WTC11 (cell line): ENCODE measurements at regions not wholly inside any gene's neighbourhood (a gene's known extent, or its start where the extent isn't known, plus 50 kb on each side); places are given as distances from the start of the nearest gene placed in this dataset.

Source experiments
- ATAC-seq: fragments of 200-7000 bp; cut with Tn5 transposase; 2 replicates; pipeline ENCODE4 v1.10.0; 2021; ENCODE audit warnings: mild to moderate bottlenecking, moderate library complexity
- CTCF ChIA-PET: fragments of 300-600 bp; sonication (Branson Sonifier 250); formaldehyde crosslinking; loops from one replicate; lab custom pipeline; 2021; ENCODE audit warnings: antibody characterized with exemption; lab: Charles Lee
- POLR2A ChIA-PET: fragments of 350-600 bp; sonication (Branson Sonifier 250); formaldehyde crosslinking; loops from one replicate; lab custom pipeline; 2021; ENCODE audit warnings: antibody characterized with exemption; lab: Charles Lee
- DNase-seq: peaks from one replicate; pipeline ENCODE4 v3.0.0; 2021; ENCODE audit warnings: low spot score
- H3K27ac Mint-ChIP-seq: 2 replicates; pipeline ENCODE4 v1.8.0; 2021; ENCODE audit warnings: mixed read lengths
- H3K27me3 Mint-ChIP-seq: 2 replicates; pipeline ENCODE4 v1.8.0; 2021; ENCODE audit warnings: low read depth, mild to moderate bottlenecking, moderate library complexity, mixed read lengths
- H3K36me3 Mint-ChIP-seq: 2 replicates; pipeline ENCODE4 v1.8.0; 2021; ENCODE audit warnings: mixed read lengths
- H3K4me1 Mint-ChIP-seq: 2 replicates; pipeline ENCODE4 v1.8.0; 2022; ENCODE audit warnings: mixed read lengths
- H3K4me3 Mint-ChIP-seq: 2 replicates; pipeline ENCODE4 v1.8.0; 2021; ENCODE audit warnings: mild to moderate bottlenecking, moderate library complexity, mixed read lengths
- H3K9me3 Mint-ChIP-seq: 2 replicates; pipeline ENCODE4 v1.8.0; 2021; ENCODE audit warnings: mixed read lengths
- ATF1 ChIP-seq: sonication (generic); formaldehyde crosslinking; IDR thresholded peaks from 2 replicates; pipeline ENCODE4 v1.8.1; 2023; ENCODE audit warnings: mild to moderate bottlenecking, moderate library complexity, missing genetic modification reagents
- CREM ChIP-seq: sonication (generic); formaldehyde crosslinking; IDR thresholded peaks from 2 replicates; pipeline ENCODE4 v1.8.1; 2022; ENCODE audit warnings: mild to moderate bottlenecking, missing genetic modification reagents, moderate library complexity
- FOXK1 ChIP-seq: sonication (generic); formaldehyde crosslinking; IDR thresholded peaks from 2 replicates; pipeline ENCODE4 v1.8.0; 2022; ENCODE audit warnings: mild to moderate bottlenecking, moderate library complexity, missing genetic modification reagents
- GABPB1 ChIP-seq: sonication (generic); formaldehyde crosslinking; IDR thresholded peaks from 2 replicates; pipeline ENCODE4 v1.8.1; 2023; ENCODE audit warnings: mild to moderate bottlenecking, missing genetic modification reagents
- KAT7 ChIP-seq: sonication (generic); formaldehyde crosslinking; IDR thresholded peaks from 2 replicates; pipeline ENCODE4 v1.8.1; 2023; ENCODE audit warnings: missing genetic modification reagents, mild to moderate bottlenecking, borderline replicate concordance
- MXD4 ChIP-seq: fragments of 250-450 bp; sonication (Bioruptor Pico); IDR thresholded peaks from 2 replicates; pipeline ENCODE4 v1.8.0; 2021; ENCODE audit warnings: mild to moderate bottlenecking, moderate library complexity, borderline replicate concordance
- SMAD3 ChIP-seq: sonication (generic); formaldehyde crosslinking; IDR thresholded peaks from 2 replicates; pipeline ENCODE4 v1.8.0; 2022; ENCODE audit warnings: missing genetic modification reagents, mild to moderate bottlenecking, borderline replicate concordance
- SOX15 ChIP-seq: fragments of 250-450 bp; sonication (Bioruptor Pico); IDR thresholded peaks from 2 replicates; pipeline ENCODE4 v1.9.0; 2021; ENCODE audit warnings: mild to moderate bottlenecking
- ZNF138 ChIP-seq: sonication (generic); formaldehyde crosslinking; conservative IDR thresholded peaks from 2 replicates; pipeline ENCODE4 v1.8.1; 2022; ENCODE audit warnings: mild to moderate bottlenecking, moderate library complexity, missing genetic modification reagents
- ZNF396 ChIP-seq: fragments of 250-450 bp; sonication (Bioruptor Pico); IDR thresholded peaks from 2 replicates; pipeline ENCODE4 v1.8.0; 2021; ENCODE audit warnings: mild to moderate bottlenecking, moderate library complexity, borderline replicate concordance
- ZNF423 ChIP-seq: fragments of 250-450 bp; sonication (Bioruptor Pico); IDR thresholded peaks from 2 replicates; pipeline ENCODE4 v2.1.2; 2022; ENCODE audit warnings: mild to moderate bottlenecking, moderate library complexity
- TF ChIP-seq, protein P1 (sequence below): sonication (generic); formaldehyde crosslinking; IDR thresholded peaks from 2 replicates; pipeline ENCODE4 v1.8.0; 2022; ENCODE audit warnings: mild to moderate bottlenecking, missing genetic modification reagents
- TF ChIP-seq, protein P2 (sequence below): sonication (generic); formaldehyde crosslinking; IDR thresholded peaks from 2 replicates; pipeline ENCODE4 v1.8.1; 2023; ENCODE audit warnings: mild to moderate bottlenecking, moderate library complexity, missing genetic modification reagents
- TF ChIP-seq, protein P3 (sequence below): fragments of 250-450 bp; sonication (Bioruptor Pico); IDR thresholded peaks from 2 replicates; pipeline ENCODE4 v1.8.0; 2021; ENCODE audit warnings: mild to moderate bottlenecking
- TF ChIP-seq, protein P4 (sequence below): sonication (generic); formaldehyde crosslinking; IDR thresholded peaks from 2 replicates; pipeline ENCODE4 v1.8.1; 2023; ENCODE audit warnings: mild to moderate bottlenecking, missing genetic modification reagents, moderate library complexity
- TF ChIP-seq, protein P5 (sequence below): fragments of 250-450 bp; sonication (Bioruptor Pico); conservative IDR thresholded peaks from 2 replicates; pipeline ENCODE4 v1.9.0; 2021; ENCODE audit warnings: mild to moderate bottlenecking
- TF ChIP-seq, protein P6 (sequence below): sonication (generic); formaldehyde crosslinking; IDR thresholded peaks from 2 replicates; pipeline ENCODE4 v1.8.1; 2023; ENCODE audit warnings: mild to moderate bottlenecking, missing genetic modification reagents
- TF ChIP-seq, protein P7 (sequence below): sonication (generic); formaldehyde crosslinking; IDR thresholded peaks from 2 replicates; pipeline ENCODE4 v1.8.0; 2023; ENCODE audit warnings: missing genetic modification reagents
- TF ChIP-seq, protein P8 (sequence below): sonication (generic); formaldehyde crosslinking; IDR thresholded peaks from 2 replicates; pipeline ENCODE4 v1.8.1; 2022; ENCODE audit warnings: missing genetic modification reagents, borderline replicate concordance
- TF ChIP-seq, protein P9 (sequence below): sonication (generic); formaldehyde crosslinking; IDR thresholded peaks from 2 replicates; pipeline ENCODE4 v1.8.0; 2022; ENCODE audit warnings: mild to moderate bottlenecking, missing genetic modification reagents
- TF ChIP-seq, protein P10 (sequence below): fragments of 250-450 bp; sonication (Bioruptor Pico); IDR thresholded peaks from 2 replicates; pipeline ENCODE4 v1.9.0; 2021; ENCODE audit warnings: mild to moderate bottlenecking
- TF ChIP-seq, protein P11 (sequence below): sonication (generic); formaldehyde crosslinking; conservative IDR thresholded peaks from 2 replicates; pipeline ENCODE4 v1.8.1; 2022; ENCODE audit warnings: mild to moderate bottlenecking, missing genetic modification reagents

DNA sequence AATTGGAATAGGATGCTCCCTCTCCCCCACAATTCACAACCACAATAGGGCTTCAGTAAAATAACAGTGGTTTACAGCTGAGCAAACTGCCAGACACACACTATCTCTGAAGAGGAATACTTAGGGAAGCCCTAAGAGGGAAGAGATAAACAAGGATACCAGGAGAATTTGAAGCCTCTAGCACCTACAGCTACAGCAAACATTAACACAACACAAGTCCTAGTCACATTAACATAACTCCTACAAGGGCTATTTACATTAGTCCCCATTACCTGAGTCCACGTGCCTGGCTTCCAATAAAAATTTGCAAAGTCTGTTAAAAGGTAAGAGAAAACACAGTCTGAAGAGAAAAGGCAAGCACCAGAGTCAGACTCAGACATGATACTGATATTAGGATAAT is 346.9 kb upstream of the CDIN1 start (continued):
- TF ChIP-seq, protein P1, sequence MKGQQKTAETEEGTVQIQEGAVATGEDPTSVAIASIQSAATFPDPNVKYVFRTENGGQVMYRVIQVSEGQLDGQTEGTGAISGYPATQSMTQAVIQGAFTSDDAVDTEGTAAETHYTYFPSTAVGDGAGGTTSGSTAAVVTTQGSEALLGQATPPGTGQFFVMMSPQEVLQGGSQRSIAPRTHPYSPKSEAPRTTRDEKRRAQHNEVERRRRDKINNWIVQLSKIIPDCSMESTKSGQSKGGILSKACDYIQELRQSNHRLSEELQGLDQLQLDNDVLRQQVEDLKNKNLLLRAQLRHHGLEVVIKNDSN (CRISPR knock-in tag): peak; percentile 19; the same call in 1 of the 2 replicates
- TF ChIP-seq, protein P2, sequence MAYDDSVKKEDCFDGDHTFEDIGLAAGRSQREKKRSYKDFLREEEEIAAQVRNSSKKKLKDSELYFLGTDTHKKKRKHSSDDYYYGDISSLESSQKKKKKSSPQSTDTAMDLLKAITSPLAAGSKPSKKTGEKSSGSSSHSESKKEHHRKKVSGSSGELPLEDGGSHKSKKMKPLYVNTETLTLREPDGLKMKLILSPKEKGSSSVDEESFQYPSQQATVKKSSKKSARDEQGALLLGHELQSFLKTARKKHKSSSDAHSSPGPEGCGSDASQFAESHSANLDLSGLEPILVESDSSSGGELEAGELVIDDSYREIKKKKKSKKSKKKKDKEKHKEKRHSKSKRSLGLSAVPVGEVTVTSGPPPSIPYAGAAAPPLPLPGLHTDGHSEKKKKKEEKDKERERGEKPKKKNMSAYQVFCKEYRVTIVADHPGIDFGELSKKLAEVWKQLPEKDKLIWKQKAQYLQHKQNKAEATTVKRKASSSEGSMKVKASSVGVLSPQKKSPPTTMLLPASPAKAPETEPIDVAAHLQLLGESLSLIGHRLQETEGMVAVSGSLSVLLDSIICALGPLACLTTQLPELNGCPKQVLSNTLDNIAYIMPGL (CRISPR knock-in tag): no peak
- TF ChIP-seq SMAD3 (CRISPR knock-in tag) (no peak), ZNF423 (CRISPR knock-in tag) (no peak), ZNF396 (CRISPR knock-in tag) (no peak), GABPB1 (CRISPR knock-in tag) (no peak), KAT7 (CRISPR knock-in tag) (no peak), ATF1 (no peak)
- TF ChIP-seq, protein P3, sequence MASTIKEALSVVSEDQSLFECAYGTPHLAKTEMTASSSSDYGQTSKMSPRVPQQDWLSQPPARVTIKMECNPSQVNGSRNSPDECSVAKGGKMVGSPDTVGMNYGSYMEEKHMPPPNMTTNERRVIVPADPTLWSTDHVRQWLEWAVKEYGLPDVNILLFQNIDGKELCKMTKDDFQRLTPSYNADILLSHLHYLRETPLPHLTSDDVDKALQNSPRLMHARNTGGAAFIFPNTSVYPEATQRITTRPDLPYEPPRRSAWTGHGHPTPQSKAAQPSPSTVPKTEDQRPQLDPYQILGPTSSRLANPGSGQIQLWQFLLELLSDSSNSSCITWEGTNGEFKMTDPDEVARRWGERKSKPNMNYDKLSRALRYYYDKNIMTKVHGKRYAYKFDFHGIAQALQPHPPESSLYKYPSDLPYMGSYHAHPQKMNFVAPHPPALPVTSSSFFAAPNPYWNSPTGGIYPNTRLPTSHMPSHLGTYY (CRISPR knock-in tag): no peak
- TF ChIP-seq, protein P4, sequence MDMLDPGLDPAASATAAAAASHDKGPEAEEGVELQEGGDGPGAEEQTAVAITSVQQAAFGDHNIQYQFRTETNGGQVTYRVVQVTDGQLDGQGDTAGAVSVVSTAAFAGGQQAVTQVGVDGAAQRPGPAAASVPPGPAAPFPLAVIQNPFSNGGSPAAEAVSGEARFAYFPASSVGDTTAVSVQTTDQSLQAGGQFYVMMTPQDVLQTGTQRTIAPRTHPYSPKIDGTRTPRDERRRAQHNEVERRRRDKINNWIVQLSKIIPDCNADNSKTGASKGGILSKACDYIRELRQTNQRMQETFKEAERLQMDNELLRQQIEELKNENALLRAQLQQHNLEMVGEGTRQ (CRISPR knock-in tag): peak; percentile 61
- TF ChIP-seq, protein P5, sequence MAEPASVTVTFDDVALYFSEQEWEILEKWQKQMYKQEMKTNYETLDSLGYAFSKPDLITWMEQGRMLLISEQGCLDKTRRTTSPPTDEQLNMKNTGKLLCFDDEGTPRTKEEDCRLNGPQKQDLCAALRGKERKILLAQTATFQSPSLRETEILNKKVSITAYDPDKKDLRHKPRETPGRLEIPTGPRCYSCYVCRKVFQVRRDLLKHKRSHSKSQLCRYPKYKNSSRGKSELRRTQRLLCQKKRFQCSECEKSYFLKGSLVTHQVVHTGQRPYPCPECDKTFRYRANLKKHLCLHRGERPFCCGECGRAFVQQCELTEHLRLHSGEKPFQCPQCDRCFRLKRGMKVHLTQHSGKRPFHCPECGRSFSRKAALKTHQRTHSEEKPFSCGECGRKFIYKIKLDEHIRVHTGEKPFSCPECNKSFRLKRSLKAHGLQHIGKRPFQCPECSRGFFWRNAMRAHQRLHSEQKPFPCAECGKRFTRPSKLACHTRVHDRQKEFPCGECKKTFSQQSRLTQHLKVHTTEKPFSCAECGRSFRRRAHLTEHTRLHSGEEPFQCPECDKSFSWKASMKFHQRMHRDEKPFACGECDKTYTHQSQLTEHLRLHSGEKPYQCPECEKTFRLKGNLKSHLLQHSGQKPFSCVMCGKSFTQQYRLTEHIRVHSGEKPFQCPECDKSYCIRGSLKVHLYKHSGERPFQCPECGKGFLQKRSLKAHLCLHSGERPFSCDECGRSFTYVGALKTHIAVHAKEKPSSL: no peak
- TF ChIP-seq, protein P6, sequence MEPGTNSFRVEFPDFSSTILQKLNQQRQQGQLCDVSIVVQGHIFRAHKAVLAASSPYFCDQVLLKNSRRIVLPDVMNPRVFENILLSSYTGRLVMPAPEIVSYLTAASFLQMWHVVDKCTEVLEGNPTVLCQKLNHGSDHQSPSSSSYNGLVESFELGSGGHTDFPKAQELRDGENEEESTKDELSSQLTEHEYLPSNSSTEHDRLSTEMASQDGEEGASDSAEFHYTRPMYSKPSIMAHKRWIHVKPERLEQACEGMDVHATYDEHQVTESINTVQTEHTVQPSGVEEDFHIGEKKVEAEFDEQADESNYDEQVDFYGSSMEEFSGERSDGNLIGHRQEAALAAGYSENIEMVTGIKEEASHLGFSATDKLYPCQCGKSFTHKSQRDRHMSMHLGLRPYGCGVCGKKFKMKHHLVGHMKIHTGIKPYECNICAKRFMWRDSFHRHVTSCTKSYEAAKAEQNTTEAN: no peak
- TF ChIP-seq, all 79 proteins: peak for 4

DNA sequence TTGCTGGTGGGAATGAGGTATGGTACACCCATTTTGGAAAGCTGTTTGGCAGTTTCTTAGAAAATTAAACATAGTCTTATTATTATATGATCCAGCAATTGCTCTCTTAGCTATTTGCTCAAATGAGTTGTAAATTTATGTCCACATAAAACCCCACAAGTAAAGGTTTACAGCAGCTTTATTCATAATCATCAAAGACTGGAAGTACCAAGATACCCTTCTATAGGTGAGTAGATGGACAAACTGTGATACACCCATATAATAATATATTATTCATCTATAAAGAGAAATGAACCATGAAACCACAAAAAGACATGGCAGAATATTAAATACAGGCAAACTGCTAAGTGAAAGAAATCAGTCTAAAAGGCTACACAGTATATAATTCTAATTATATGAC is 344.7 kb upstream of the CDIN1 start:
- no peaks in the 10 kb centered on the region for H3K36me3 Mint-ChIP-seq
- DNase-seq: no peak
- H3K27me3 Mint-ChIP-seq: peaks cover 30% of the 10 kb centered on the region
- POLR2A ChIA-PET: no interaction called here
- H3K9me3 Mint-ChIP-seq: peaks cover 4% of the 10 kb centered on the region; the same call in 1 of the 2 replicates
- CTCF ChIA-PET: no interaction called here
- peaks cover 33% of the 10 kb centered on the region for H3K4me1 Mint-ChIP-seq
- H3K4me3 Mint-ChIP-seq: no peak overlapping the region
- no peak for ATAC-seq
- H3K27ac Mint-ChIP-seq: no peak overlapping the region
- TF ChIP-seq, protein P7, sequence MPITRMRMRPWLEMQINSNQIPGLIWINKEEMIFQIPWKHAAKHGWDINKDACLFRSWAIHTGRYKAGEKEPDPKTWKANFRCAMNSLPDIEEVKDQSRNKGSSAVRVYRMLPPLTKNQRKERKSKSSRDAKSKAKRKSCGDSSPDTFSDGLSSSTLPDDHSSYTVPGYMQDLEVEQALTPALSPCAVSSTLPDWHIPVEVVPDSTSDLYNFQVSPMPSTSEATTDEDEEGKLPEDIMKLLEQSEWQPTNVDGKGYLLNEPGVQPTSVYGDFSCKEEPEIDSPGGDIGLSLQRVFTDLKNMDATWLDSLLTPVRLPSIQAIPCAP: no peak
- TF ChIP-seq, protein P8, sequence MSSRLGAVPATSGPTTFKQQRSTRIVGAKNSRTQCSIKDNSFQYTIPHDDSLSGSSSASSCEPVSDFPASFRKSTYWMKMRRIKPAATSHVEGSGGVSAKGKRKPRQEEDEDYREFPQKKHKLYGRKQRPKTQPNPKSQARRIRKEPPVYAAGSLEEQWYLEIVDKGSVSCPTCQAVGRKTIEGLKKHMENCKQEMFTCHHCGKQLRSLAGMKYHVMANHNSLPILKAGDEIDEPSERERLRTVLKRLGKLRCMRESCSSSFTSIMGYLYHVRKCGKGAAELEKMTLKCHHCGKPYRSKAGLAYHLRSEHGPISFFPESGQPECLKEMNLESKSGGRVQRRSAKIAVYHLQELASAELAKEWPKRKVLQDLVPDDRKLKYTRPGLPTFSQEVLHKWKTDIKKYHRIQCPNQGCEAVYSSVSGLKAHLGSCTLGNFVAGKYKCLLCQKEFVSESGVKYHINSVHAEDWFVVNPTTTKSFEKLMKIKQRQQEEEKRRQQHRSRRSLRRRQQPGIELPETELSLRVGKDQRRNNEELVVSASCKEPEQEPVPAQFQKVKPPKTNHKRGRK (CRISPR knock-in tag): no peak
- TF ChIP-seq FOXK1 (CRISPR knock-in tag) (no peak), KAT7 (CRISPR knock-in tag) (no peak), CREM (CRISPR knock-in tag) (no peak), MXD4 (CRISPR knock-in tag) (no peak), ZNF138 (no peak), ZNF396 (CRISPR knock-in tag) (no peak), SOX15 (CRISPR knock-in tag) (no peak)
- TF ChIP-seq, protein P9, sequence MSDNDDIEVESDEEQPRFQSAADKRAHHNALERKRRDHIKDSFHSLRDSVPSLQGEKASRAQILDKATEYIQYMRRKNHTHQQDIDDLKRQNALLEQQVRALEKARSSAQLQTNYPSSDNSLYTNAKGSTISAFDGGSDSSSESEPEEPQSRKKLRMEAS: no peak
- TF ChIP-seq, protein P10, sequence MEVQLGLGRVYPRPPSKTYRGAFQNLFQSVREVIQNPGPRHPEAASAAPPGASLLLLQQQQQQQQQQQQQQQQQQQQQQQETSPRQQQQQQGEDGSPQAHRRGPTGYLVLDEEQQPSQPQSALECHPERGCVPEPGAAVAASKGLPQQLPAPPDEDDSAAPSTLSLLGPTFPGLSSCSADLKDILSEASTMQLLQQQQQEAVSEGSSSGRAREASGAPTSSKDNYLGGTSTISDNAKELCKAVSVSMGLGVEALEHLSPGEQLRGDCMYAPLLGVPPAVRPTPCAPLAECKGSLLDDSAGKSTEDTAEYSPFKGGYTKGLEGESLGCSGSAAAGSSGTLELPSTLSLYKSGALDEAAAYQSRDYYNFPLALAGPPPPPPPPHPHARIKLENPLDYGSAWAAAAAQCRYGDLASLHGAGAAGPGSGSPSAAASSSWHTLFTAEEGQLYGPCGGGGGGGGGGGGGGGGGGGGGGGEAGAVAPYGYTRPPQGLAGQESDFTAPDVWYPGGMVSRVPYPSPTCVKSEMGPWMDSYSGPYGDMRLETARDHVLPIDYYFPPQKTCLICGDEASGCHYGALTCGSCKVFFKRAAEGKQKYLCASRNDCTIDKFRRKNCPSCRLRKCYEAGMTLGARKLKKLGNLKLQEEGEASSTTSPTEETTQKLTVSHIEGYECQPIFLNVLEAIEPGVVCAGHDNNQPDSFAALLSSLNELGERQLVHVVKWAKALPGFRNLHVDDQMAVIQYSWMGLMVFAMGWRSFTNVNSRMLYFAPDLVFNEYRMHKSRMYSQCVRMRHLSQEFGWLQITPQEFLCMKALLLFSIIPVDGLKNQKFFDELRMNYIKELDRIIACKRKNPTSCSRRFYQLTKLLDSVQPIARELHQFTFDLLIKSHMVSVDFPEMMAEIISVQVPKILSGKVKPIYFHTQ (CRISPR knock-in tag): no peak
- TF ChIP-seq, protein P11, sequence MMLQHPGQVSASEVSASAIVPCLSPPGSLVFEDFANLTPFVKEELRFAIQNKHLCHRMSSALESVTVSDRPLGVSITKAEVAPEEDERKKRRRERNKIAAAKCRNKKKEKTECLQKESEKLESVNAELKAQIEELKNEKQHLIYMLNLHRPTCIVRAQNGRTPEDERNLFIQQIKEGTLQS: no peak
